ENCODE measurements at regions not wholly inside any gene's neighbourhood (a gene's known extent, or its start where the extent isn't known, plus 50 kb on each side); places are given as distances from the start of the nearest gene placed in this dataset.

GRCh38 chr13:66068683-66069082 lies 1161.5 kb downstream of the PCDH9 start:
- Histone ChIP-seq H3K36me3 (ENCODE audit: control insufficient read depth in 4 of 4, insufficient read depth in 4 of 4, low read length in 3 of 4) (no peaks in the 10 kb centered on the region), H3K9me3 (ENCODE audit: control extremely low read depth in 1 of 5, control insufficient read depth in 4 of 5, insufficient read depth in 2 of 5, low read depth in 1 of 5, low read length in 4 of 5) (peaks cover 0 to 1% (median 0%) of the 10 kb centered on the region in 5 experiments), H3K4me1 (ENCODE audit: control extremely low read depth in 1 of 4, control insufficient read depth in 4 of 4, insufficient read depth in 4 of 4, low read length in 3 of 4) (no peaks in the 10 kb centered on the region), H3K27me3 (replicated peaks in 2 of 5; ENCODE audit: control insufficient read depth in 4 of 5, insufficient read depth in 5 of 5, low read length in 4 of 5) (no peaks in the 10 kb centered on the region), H3K4me3 (ENCODE audit: control insufficient read depth in 1 of 7, extremely low read depth in 1 of 7, insufficient read depth in 4 of 7, low read depth in 2 of 7, low read length in 6 of 7) (no peak overlapping the region), H3K27ac (ENCODE audit: insufficient read depth in 1 of 2, low read depth in 1 of 2, low read length in 2 of 2, poor library complexity in 1 of 2, severe bottlenecking in 2 of 2) (no peak overlapping the region)
- CTCF ChIA-PET, result no interaction called here
- DNase-seq, result no peak
- WGBS (ENCODE audit: insufficient coverage), result no CpG with 5 or more reads among the region's 2 CpGs
- POLR2A ChIA-PET, result no interaction called here

- H3K4me1 ChIP-seq (ENCODE audit: control extremely low read depth in 1 of 4, control insufficient read depth in 4 of 4, insufficient read depth in 4 of 4, low read length in 3 of 4), result no peaks in the 10 kb centered on the region
- no peak overlapping the region for H3K4me3 ChIP-seq (ENCODE audit: control insufficient read depth in 1 of 7, extremely low read depth in 1 of 7, insufficient read depth in 4 of 7, low read depth in 2 of 7, low read length in 6 of 7)
- ChIA-PET CTCF (no interaction called here), POLR2A (no interaction called here)
- no peaks in the 10 kb centered on the region for H3K27me3 ChIP-seq (replicated peaks in 2 of 5; ENCODE audit: control insufficient read depth in 4 of 5, insufficient read depth in 5 of 5, low read length in 4 of 5)
- WGBS (ENCODE audit: insufficient coverage), result 100% methylated on average over 1 of the region's 4 CpGs
- no peaks in the 10 kb centered on the region for H3K9me3 ChIP-seq (ENCODE audit: control extremely low read depth in 1 of 5, control insufficient read depth in 4 of 5, insufficient read depth in 2 of 5, low read depth in 1 of 5, low read length in 4 of 5)
- no peaks in the 10 kb centered on the region for H3K36me3 ChIP-seq (ENCODE audit: control insufficient read depth in 4 of 4, insufficient read depth in 4 of 4, low read length in 3 of 4)
- no peak for DNase-seq
- no peak overlapping the region for H3K27ac ChIP-seq (ENCODE audit: insufficient read depth in 1 of 2, low read depth in 1 of 2, low read length in 2 of 2, poor library complexity in 1 of 2, severe bottlenecking in 2 of 2)
Measured at GRCh38 chr13:66048888-66049287, 1181.2 kb downstream of the PCDH9 start.

DNA sequence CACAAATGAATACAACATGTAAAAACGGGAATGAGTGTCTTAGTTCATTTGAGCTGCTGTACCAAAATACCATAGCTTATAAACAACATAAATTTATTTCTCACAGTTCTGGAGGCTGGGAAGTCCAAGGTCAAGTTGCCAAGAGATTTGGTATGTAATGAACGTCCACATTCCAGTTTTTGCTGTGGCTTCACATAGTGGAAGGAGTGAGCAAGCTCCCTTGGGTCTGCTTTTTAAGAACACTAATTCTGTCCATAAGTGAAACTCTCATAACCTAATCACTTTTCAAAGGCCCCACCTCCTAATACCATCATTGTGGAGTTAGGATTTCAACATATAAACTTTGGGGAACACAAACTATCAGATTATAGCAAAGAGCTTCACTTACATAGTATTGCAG lies 1189.6 kb downstream of the PCDH9 start:
- DNase-seq, result no peak
- H3K4me3 ChIP-seq (ENCODE audit: control insufficient read depth in 1 of 7, extremely low read depth in 1 of 7, insufficient read depth in 4 of 7, low read depth in 2 of 7, low read length in 6 of 7), result no peak overlapping the region
- H3K27me3 ChIP-seq (replicated peaks in 2 of 5; ENCODE audit: control insufficient read depth in 4 of 5, insufficient read depth in 5 of 5, low read length in 4 of 5), result no peaks in the 10 kb centered on the region
- H3K27ac ChIP-seq (ENCODE audit: insufficient read depth in 1 of 2, low read depth in 1 of 2, low read length in 2 of 2, poor library complexity in 1 of 2, severe bottlenecking in 2 of 2), result no peak overlapping the region
- no peaks in the 10 kb centered on the region for H3K4me1 ChIP-seq (ENCODE audit: control extremely low read depth in 1 of 4, control insufficient read depth in 4 of 4, insufficient read depth in 4 of 4, low read length in 3 of 4)
- POLR2A ChIA-PET, result no interaction called here
- WGBS (ENCODE audit: insufficient coverage), result no CpG with 5 or more reads among the region's 2 CpGs
- CTCF ChIA-PET, result no interaction called here
- no peaks in the 10 kb centered on the region for H3K36me3 ChIP-seq (ENCODE audit: control insufficient read depth in 4 of 4, insufficient read depth in 4 of 4, low read length in 3 of 4)
- no peaks in the 10 kb centered on the region for H3K9me3 ChIP-seq (ENCODE audit: control extremely low read depth in 1 of 5, control insufficient read depth in 4 of 5, insufficient read depth in 2 of 5, low read depth in 1 of 5, low read length in 4 of 5)

DNA sequence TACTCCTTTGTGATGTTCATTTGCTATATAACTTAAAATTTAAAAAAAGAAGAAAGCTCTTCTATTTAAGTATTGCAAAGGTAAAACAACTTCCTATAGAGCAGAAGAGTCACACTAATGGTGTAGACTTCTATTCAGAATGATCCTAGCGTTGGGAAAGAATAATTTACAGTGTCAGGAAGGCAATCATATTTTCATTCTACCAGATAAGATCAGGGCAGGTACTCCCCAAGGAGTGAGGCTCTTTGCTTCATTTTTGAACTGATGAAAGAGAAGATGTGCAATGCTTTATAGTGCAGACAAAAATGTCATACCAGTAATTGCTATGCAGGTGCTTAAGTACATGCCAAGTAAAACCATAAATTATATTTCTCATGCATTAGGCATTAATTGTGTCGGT lies 1193.0 kb downstream of the PCDH9 start:
- H3K9me3 ChIP-seq (ENCODE audit: control extremely low read depth in 1 of 5, control insufficient read depth in 4 of 5, insufficient read depth in 2 of 5, low read depth in 1 of 5, low read length in 4 of 5), result no peaks in the 10 kb centered on the region
- H3K4me3 ChIP-seq (ENCODE audit: control insufficient read depth in 1 of 7, extremely low read depth in 1 of 7, insufficient read depth in 4 of 7, low read depth in 2 of 7, low read length in 6 of 7), result no peak overlapping the region
- ChIA-PET CTCF (interaction anchor here (0.5 kb wide), 1 partner anchor 830 kb away, joined by 3 read pairs; no protein-coding TSS in a partner anchor), POLR2A (no interaction called here)
- no peaks in the 10 kb centered on the region for H3K27me3 ChIP-seq (replicated peaks in 2 of 5; ENCODE audit: control insufficient read depth in 4 of 5, insufficient read depth in 5 of 5, low read length in 4 of 5)
- no peaks in the 10 kb centered on the region for H3K4me1 ChIP-seq (ENCODE audit: control extremely low read depth in 1 of 4, control insufficient read depth in 4 of 4, insufficient read depth in 4 of 4, low read length in 3 of 4)
- H3K27ac ChIP-seq (ENCODE audit: insufficient read depth in 1 of 2, low read depth in 1 of 2, low read length in 2 of 2, poor library complexity in 1 of 2, severe bottlenecking in 2 of 2), result no peak overlapping the region
- WGBS (ENCODE audit: insufficient coverage), result no CpG with 5 or more reads among the region's 2 CpGs
- DNase-seq, result no peak
- no peaks in the 10 kb centered on the region for H3K36me3 ChIP-seq (ENCODE audit: control insufficient read depth in 4 of 4, insufficient read depth in 4 of 4, low read length in 3 of 4)

- WGBS (ENCODE audit: insufficient coverage), result no CpG with 5 or more reads among the region's 2 CpGs
- Histone ChIP-seq H3K36me3 (ENCODE audit: control insufficient read depth in 4 of 4, insufficient read depth in 4 of 4, low read length in 3 of 4) (no peaks in the 10 kb centered on the region), H3K27ac (ENCODE audit: insufficient read depth in 1 of 2, low read depth in 1 of 2, low read length in 2 of 2, poor library complexity in 1 of 2, severe bottlenecking in 2 of 2) (no peak overlapping the region), H3K4me1 (ENCODE audit: control extremely low read depth in 1 of 4, control insufficient read depth in 4 of 4, insufficient read depth in 4 of 4, low read length in 3 of 4) (no peaks in the 10 kb centered on the region), H3K27me3 (replicated peaks in 2 of 5; ENCODE audit: control insufficient read depth in 4 of 5, insufficient read depth in 5 of 5, low read length in 4 of 5) (no peaks in the 10 kb centered on the region), H3K9me3 (ENCODE audit: control extremely low read depth in 1 of 5, control insufficient read depth in 4 of 5, insufficient read depth in 2 of 5, low read depth in 1 of 5, low read length in 4 of 5) (no peaks in the 10 kb centered on the region), H3K4me3 (ENCODE audit: control insufficient read depth in 1 of 7, extremely low read depth in 1 of 7, insufficient read depth in 4 of 7, low read depth in 2 of 7, low read length in 6 of 7) (no peak overlapping the region)
- no peak for DNase-seq
- POLR2A ChIA-PET, result no interaction called here
- CTCF ChIA-PET, result interaction anchor here (0.5 kb wide), 1 partner anchor 830 kb away, joined by 3 read pairs; no protein-coding TSS in a partner anchor
Measured at GRCh38 chr13:66036636-66037035, 1193.5 kb downstream of the PCDH9 start.

- Histone ChIP-seq H3K4me1 (ENCODE audit: control extremely low read depth in 1 of 4, control insufficient read depth in 4 of 4, insufficient read depth in 4 of 4, low read length in 3 of 4) (no peaks in the 10 kb centered on the region), H3K4me3 (ENCODE audit: control insufficient read depth in 1 of 7, extremely low read depth in 1 of 7, insufficient read depth in 4 of 7, low read depth in 2 of 7, low read length in 6 of 7) (no peak overlapping the region), H3K36me3 (ENCODE audit: control insufficient read depth in 4 of 4, insufficient read depth in 4 of 4, low read length in 3 of 4) (no peaks in the 10 kb centered on the region), H3K27ac (ENCODE audit: insufficient read depth in 1 of 2, low read depth in 1 of 2, low read length in 2 of 2, poor library complexity in 1 of 2, severe bottlenecking in 2 of 2) (no peak overlapping the region), H3K27me3 (replicated peaks in 2 of 5; ENCODE audit: control insufficient read depth in 4 of 5, insufficient read depth in 5 of 5, low read length in 4 of 5) (no peaks in the 10 kb centered on the region), H3K9me3 (ENCODE audit: control extremely low read depth in 1 of 5, control insufficient read depth in 4 of 5, insufficient read depth in 2 of 5, low read depth in 1 of 5, low read length in 4 of 5) (no peaks in the 10 kb centered on the region)
- ChIA-PET CTCF (no interaction called here), POLR2A (no interaction called here)
- WGBS (ENCODE audit: insufficient coverage), result 95% methylated on average over 2 of the region's 2 CpGs
- no peak for DNase-seq
Measured at GRCh38 chr13:66036024-66036614, 1194.0 kb downstream of the PCDH9 start.

GRCh38 chr13:66033924-66034323 lies 1196.2 kb downstream of the PCDH9 start:
- DNase-seq, result no peak
- H3K9me3 ChIP-seq (ENCODE audit: control extremely low read depth in 1 of 5, control insufficient read depth in 4 of 5, insufficient read depth in 2 of 5, low read depth in 1 of 5, low read length in 4 of 5), result no peaks in the 10 kb centered on the region
- no peaks in the 10 kb centered on the region for H3K27me3 ChIP-seq (replicated peaks in 2 of 5; ENCODE audit: control insufficient read depth in 4 of 5, insufficient read depth in 5 of 5, low read length in 4 of 5)
- POLR2A ChIA-PET, result no interaction called here
- no peak overlapping the region for H3K27ac ChIP-seq (ENCODE audit: insufficient read depth in 1 of 2, low read depth in 1 of 2, low read length in 2 of 2, poor library complexity in 1 of 2, severe bottlenecking in 2 of 2)
- no peak overlapping the region for H3K4me3 ChIP-seq (ENCODE audit: control insufficient read depth in 1 of 7, extremely low read depth in 1 of 7, insufficient read depth in 4 of 7, low read depth in 2 of 7, low read length in 6 of 7)
- H3K4me1 ChIP-seq (ENCODE audit: control extremely low read depth in 1 of 4, control insufficient read depth in 4 of 4, insufficient read depth in 4 of 4, low read length in 3 of 4), result no peaks in the 10 kb centered on the region
- H3K36me3 ChIP-seq (ENCODE audit: control insufficient read depth in 4 of 4, insufficient read depth in 4 of 4, low read length in 3 of 4), result no peaks in the 10 kb centered on the region
- no CpG with 5 or more reads among the region's 1 CpG for WGBS (ENCODE audit: insufficient coverage)
- CTCF ChIA-PET, result no interaction called here
